22Rv1 (cell line): ENCODE measurements at regions not wholly inside any gene's neighbourhood (a gene's known extent, or its start where the extent isn't known, plus 50 kb on each side); places are given as distances from the start of the nearest gene placed in this dataset.

Source experiments
- H3K27ac ChIP-seq: fragments of 450-650 bp; 2 replicates; pipeline ENCODE4 v1.5.1; 2017
- ZFX ChIP-seq: fragments of 450-650 bp; IDR thresholded peaks from 2 replicates; pipeline ENCODE4 v1.6.1; 2017; ENCODE audit warnings: antibody characterized with exemption, borderline replicate concordance
- TF ChIP-seq, protein P1 (sequence below): fragments of 450-650 bp; IDR thresholded peaks from 2 replicates; pipeline ENCODE4 v1.5.1; 2017; ENCODE audit warnings: mild to moderate bottlenecking

DNA sequence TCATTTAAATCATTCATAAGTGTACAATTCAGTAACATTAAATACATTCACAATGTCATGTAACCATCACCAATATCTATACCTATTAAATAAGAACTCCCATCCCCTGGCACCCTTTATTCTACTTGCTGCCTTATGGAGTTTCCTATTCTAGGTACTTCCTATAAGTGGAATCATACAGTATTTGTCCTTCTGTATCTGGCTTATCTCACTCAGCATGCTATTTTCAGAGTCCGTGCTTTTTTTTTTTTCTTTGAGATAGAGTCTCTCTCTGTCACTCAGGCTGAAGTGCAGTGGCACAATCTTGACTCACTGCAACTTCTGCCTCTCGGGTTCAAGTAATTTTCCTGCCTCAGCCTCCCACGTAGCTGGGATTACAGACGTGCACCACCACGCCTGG lies 67.9 kb upstream of the STOX2 start:
- H3K27ac ChIP-seq, result no peak overlapping the region
- no peak for TF ChIP-seq ZFX

DNA sequence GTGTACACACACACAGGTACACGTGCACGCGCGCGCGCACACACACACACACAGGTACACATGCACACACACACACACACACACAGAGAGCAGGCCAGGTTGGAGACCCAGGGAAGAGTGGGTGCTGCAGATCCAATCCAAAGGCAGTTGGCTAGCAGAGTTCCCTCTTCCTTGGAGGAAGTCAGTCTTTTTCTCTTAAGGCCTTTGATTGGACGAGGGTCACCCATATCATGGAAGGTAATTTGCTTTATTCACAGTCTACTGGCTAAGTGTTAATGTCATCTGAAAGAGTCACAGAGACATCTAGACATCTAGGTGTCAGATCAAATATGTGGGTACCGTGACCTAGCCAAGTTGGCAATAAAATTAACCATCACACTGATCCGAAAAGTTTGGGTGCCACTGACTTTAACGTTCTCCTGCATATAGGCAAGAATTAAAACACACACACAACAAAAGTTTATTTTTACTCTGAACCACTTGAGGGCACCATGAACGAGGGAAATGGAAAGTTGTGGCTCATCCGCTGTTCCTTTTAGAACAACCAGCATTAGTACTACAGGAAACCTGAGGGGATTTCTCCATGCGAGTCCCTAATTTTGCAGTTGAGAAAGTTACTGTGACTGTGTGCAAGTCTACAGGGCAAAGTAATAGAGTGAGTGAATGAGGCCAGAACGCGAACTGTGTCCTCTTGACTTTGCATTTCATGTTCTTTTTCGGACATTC lies 66.0 kb upstream of the STOX2 start:
- no peak overlapping the region for H3K27ac ChIP-seq
- TF ChIP-seq ZFX, result no peak
- TF ChIP-seq, protein P1, sequence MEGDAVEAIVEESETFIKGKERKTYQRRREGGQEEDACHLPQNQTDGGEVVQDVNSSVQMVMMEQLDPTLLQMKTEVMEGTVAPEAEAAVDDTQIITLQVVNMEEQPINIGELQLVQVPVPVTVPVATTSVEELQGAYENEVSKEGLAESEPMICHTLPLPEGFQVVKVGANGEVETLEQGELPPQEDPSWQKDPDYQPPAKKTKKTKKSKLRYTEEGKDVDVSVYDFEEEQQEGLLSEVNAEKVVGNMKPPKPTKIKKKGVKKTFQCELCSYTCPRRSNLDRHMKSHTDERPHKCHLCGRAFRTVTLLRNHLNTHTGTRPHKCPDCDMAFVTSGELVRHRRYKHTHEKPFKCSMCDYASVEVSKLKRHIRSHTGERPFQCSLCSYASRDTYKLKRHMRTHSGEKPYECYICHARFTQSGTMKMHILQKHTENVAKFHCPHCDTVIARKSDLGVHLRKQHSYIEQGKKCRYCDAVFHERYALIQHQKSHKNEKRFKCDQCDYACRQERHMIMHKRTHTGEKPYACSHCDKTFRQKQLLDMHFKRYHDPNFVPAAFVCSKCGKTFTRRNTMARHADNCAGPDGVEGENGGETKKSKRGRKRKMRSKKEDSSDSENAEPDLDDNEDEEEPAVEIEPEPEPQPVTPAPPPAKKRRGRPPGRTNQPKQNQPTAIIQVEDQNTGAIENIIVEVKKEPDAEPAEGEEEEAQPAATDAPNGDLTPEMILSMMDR, result no peak; the same call in 1 of the 2 replicates

DNA sequence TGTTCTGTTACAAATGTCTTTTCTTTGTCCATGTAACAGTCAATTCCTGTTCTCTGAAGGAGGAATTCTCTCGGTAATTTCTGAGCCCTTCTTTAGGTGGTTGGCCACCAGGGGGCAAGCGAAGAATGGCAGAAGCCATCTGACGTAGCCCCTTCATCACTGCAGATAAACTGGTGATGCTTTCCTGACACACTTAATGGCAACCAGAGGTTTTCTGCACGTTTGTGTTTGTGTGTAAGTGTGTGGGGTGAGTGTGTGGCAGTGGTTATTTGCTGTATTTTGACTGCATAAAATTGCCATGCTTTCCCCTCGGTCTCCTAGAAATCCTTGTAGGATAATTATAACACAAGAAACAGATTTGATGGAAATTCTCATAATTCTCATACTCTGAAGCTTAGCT lies 64.8 kb upstream of the STOX2 start:
- H3K27ac ChIP-seq, result no peak overlapping the region
- TF ChIP-seq ZFX, result no peak
- TF ChIP-seq, protein P1, result peak; percentile 88

DNA sequence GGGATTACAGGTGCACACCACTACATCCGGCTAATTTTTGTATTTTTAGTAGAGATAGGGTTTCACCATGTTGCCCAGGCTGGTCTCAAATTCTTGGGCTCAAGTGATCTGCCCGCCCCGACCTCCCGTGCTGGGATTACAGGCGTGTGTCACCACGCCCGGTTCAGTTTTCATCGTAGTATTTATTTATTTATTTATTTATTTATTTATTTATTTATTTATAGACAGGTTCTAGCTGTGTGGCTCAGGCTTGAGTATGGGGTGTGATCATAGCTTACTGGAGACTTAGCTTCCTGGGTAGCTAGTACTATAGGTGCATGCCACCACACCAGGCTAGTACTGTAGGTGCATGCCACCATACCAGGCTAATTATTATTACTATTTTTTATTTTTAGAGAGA lies 64.1 kb upstream of the STOX2 start:
- TF ChIP-seq, protein P1, result no peak
- TF ChIP-seq ZFX, result no peak
- H3K27ac ChIP-seq, result no peak overlapping the region

DNA sequence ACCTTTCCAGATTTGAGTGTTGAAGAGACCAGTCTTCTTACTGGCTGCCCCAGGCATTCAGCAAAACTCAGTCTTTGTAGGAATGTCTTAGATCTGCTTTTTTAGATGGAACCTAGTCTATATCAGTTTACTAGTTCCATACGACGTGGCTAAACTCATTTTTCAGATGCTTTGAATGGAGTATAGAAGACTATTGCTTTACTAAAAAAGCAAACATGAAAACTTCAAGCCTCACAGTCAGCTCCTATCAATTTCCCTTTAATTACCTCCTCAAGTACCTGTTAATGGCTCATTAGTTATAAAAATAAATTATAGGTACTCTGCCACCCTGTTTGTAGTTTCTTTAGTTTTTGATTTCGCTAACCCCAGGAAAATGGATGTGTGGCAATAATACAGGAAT lies 63.0 kb upstream of the STOX2 start:
- no peak overlapping the region for H3K27ac ChIP-seq
- TF ChIP-seq ZFX, result no peak
- TF ChIP-seq, protein P1, result no peak

DNA sequence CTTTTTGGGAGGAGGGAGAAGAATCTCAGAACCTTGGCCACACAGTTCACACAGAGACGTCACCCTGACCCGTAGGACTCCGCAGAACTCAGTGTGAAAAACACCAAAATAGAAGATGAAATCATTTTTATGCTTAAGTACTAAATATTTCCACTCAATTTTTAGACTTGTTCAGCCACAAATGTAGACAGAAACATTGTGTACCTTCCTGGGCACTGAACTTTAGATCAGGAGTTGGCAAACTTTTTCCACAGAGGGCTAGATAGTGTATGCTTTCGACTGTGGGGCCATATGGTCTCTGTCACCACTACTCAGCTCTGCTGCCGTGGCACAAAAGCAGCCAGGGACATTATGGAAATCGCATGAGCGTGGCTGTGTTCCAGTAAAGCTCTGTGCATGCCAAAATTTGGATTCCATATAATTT lies 61.8 kb upstream of the STOX2 start:
- H3K27ac ChIP-seq, result no peak overlapping the region
- TF ChIP-seq ZFX, result no peak
- TF ChIP-seq, protein P1, result no peak

DNA sequence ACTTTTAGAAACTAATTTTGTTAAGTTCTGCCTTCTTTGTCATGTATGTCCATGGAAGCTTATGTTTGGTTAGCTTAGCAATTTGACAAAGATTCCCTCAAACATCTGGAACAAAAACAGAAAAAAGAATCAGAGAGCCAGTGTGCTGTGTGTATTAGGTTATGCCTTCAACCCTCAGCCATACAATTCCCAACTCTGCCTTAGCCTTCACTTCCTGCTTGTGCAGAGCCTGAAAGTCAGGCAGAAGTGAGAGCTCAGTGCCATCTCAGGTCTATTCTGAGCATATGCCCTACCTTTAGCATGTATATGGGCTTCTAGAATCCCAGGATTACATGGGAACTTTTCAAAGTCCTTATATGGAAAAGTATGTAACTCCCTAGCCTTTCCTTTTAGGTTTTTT lies 58.2 kb upstream of the STOX2 start:
- no peak overlapping the region for H3K27ac ChIP-seq
- no peak for TF ChIP-seq ZFX
- TF ChIP-seq, protein P1, result no peak

DNA sequence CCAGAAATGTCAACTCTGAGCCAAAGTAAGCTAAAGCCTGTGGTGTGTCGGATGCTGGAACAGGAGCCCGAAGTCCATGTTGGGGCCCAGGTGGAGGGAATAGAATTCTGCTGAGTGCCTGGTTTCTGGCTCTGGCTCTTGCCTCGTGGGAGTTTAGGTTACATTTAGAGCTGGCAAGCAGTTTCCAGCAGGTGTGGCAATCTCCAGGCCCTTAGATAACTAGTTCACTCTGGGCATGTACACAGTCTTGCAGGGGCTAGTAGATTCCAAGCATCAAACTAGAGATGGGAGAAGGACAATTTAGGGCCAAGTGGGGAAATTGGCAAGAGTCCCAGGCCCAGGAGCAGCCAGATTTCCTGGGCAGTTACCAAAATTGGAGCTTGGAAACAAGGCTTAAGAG lies 56.3 kb upstream of the STOX2 start:
- TF ChIP-seq, protein P1, result no peak
- TF ChIP-seq ZFX, result no peak
- no peak overlapping the region for H3K27ac ChIP-seq
